ENCODE measurements at regions not wholly inside any gene's neighbourhood (a gene's known extent, or its start where the extent isn't known, plus 50 kb on each side); places are given as distances from the start of the nearest gene placed in this dataset.

GRCh38 chr6:113599444-113599843, 257.7 kb upstream of the MARCKS start:
- H3K4me3 ChIP-seq (replicated peaks; ENCODE audit: insufficient read depth, low read length), result no peak overlapping the region
- H3K27ac ChIP-seq (replicated peaks), result no peak overlapping the region
- TF ChIP-seq SPI1 (IDR thresholded peaks at IDR 0.05; ENCODE audit: borderline replicate concordance, low read depth) (no peak), POLR2AphosphoS5 (IDR thresholded peaks at IDR 0.05; ENCODE audit: low read depth) (no peak), CTCF (IDR thresholded peaks at IDR 0.05; ENCODE audit: insufficient read depth, low read length) (no peak), REST (IDR thresholded peaks at IDR 0.05; ENCODE audit: insufficient replicate concordance, low read depth) (no peak), GABPA (IDR thresholded peaks at IDR 0.05; ENCODE audit: low read depth) (no peak)
- no peak for DNase-seq (ENCODE audit: low read depth in 1 of 2, low spot score in 1 of 2)
- H3K27me3 ChIP-seq (ENCODE audit: insufficient read depth, poor library complexity, severe bottlenecking), result no peaks in the 10 kb centered on the region

GRCh38 chr6:113600551-113601339, 256.4 kb upstream of the MARCKS start:
- Histone ChIP-seq H3K27ac (replicated peaks) (peak overlapping the region; percentile 39), H3K27me3 (ENCODE audit: insufficient read depth, poor library complexity, severe bottlenecking) (no peaks in the 10 kb centered on the region), H3K4me3 (replicated peaks; ENCODE audit: insufficient read depth, low read length) (no peak overlapping the region)
- DNase-seq (ENCODE audit: low read depth in 1 of 2, low spot score in 1 of 2), result peak; percentile 71 to 74
- TF ChIP-seq POLR2AphosphoS5 (IDR thresholded peaks at IDR 0.05; ENCODE audit: low read depth) (peak; percentile 25; the same call in 1 of the 2 replicates), REST (IDR thresholded peaks at IDR 0.05; ENCODE audit: insufficient replicate concordance, low read depth) (no peak), CTCF (IDR thresholded peaks at IDR 0.05; ENCODE audit: insufficient read depth, low read length) (no peak), SPI1 (IDR thresholded peaks at IDR 0.05; ENCODE audit: borderline replicate concordance, low read depth) (peak; percentile 91), GABPA (IDR thresholded peaks at IDR 0.05; ENCODE audit: low read depth) (no peak)

GRCh38 chr6:113607821-113608545, 249.2 kb upstream of the MARCKS start:
- no peak for DNase-seq (ENCODE audit: low read depth in 1 of 2, low spot score in 1 of 2)
- no peak overlapping the region for H3K4me3 ChIP-seq (replicated peaks; ENCODE audit: insufficient read depth, low read length)
- TF ChIP-seq REST (IDR thresholded peaks at IDR 0.05; ENCODE audit: insufficient replicate concordance, low read depth) (no peak), CTCF (IDR thresholded peaks at IDR 0.05; ENCODE audit: insufficient read depth, low read length) (no peak), GABPA (IDR thresholded peaks at IDR 0.05; ENCODE audit: low read depth) (no peak), SPI1 (IDR thresholded peaks at IDR 0.05; ENCODE audit: borderline replicate concordance, low read depth) (no peak), POLR2AphosphoS5 (IDR thresholded peaks at IDR 0.05; ENCODE audit: low read depth) (no peak)
- no peak overlapping the region for H3K27ac ChIP-seq (replicated peaks)
- no peaks in the 10 kb centered on the region for H3K27me3 ChIP-seq (ENCODE audit: insufficient read depth, poor library complexity, severe bottlenecking)
